Lower lobe of right lung (tissue), 2 donors: ENCODE measurements at regions not wholly inside any gene's neighbourhood (a gene's known extent, or its start where the extent isn't known, plus 50 kb on each side); places are given as distances from the start of the nearest gene placed in this dataset.

Source experiments
- ATAC-seq, 2 donors: fragments of 200-7000 bp; cut with Tn5 transposase; one replicate each; pipeline ENCODE4 v1.9.1; 2020 to 2022; ENCODE audit warnings: mild to moderate bottlenecking in 2 of 2, moderate library complexity in 2 of 2
- DNase-seq: peaks from one replicate; pipeline ENCODE4 v3.0.0-alpha.2; 2020
- H3K27ac ChIP-seq: fragments of 200-600 bp; one replicate; pipeline ENCODE4 v1.8.0; 2022
- H3K27me3 ChIP-seq: fragments of 200-600 bp; one replicate; pipeline ENCODE4 v1.8.0; 2022; ENCODE audit warnings: low read depth
- H3K36me3 ChIP-seq: fragments of 200-600 bp; one replicate; pipeline ENCODE4 v1.8.0; 2022; ENCODE audit warnings: mild to moderate bottlenecking
- H3K4me1 ChIP-seq: fragments of 200-600 bp; one replicate; pipeline ENCODE4 v1.8.0; 2022
- H3K4me3 ChIP-seq: fragments of 200-600 bp; one replicate; pipeline ENCODE4 v1.8.0; 2022; ENCODE audit warnings: mild to moderate bottlenecking
- H3K9me3 ChIP-seq: fragments of 200-600 bp; one replicate; pipeline ENCODE4 v1.8.0; 2022
- CTCF ChIP-seq: fragments of 200-600 bp; IDR thresholded peaks from one replicate; pipeline ENCODE4 v1.8.0; 2022; ENCODE audit warnings: antibody characterized with exemption, mild to moderate bottlenecking
- intact Hi-C: fragments of 100-400 bp; cut with DNase I; formaldehyde crosslinking; loops from one replicate; pipeline ENCODE4 v1.11.0; 2022
- donor health status: DM: no; HTN: yes; CAD: no; lungs with severe emphysema.

- Histone ChIP-seq H3K4me3 (no peak overlapping the region), H3K27ac (no peak overlapping the region), H3K9me3 (no peaks in the 10 kb centered on the region), H3K36me3 (no peaks in the 10 kb centered on the region), H3K4me1 (no peaks in the 10 kb centered on the region), H3K27me3 (no peaks in the 10 kb centered on the region)
- DNase-seq: no peak
- no peak for TF ChIP-seq CTCF
- peak; percentile 28 to 30 for ATAC-seq
- intact Hi-C loops: no loop called here
Observed at GRCh38 chr5:24363789-24364481, 280.8 kb downstream of the CDH10 start.

- TF ChIP-seq CTCF: no peak
- peak; percentile 18 to 45 for ATAC-seq
- Histone ChIP-seq H3K9me3 (no peaks in the 10 kb centered on the region), H3K4me3 (no peak overlapping the region), H3K4me1 (no peaks in the 10 kb centered on the region), H3K36me3 (no peaks in the 10 kb centered on the region), H3K27ac (no peak overlapping the region), H3K27me3 (no peaks in the 10 kb centered on the region)
- DNase-seq: no peak
- intact Hi-C loops: no loop called here
Observed at GRCh38 chr5:24364711-24365110, 280.1 kb downstream of the CDH10 start.

- intact Hi-C loops: no loop called here
- TF ChIP-seq CTCF: no peak
Observed at GRCh38 chr5:24365406-24365805, 279.4 kb downstream of the CDH10 start.

GRCh38 chr5:24367216-24367615 lies 277.6 kb downstream of the CDH10 start:
- H3K9me3 ChIP-seq: no peaks in the 10 kb centered on the region
- no peak overlapping the region for H3K27ac ChIP-seq
- H3K36me3 ChIP-seq: no peaks in the 10 kb centered on the region
- no peak for DNase-seq
- TF ChIP-seq CTCF: no peak
- H3K4me3 ChIP-seq: no peak overlapping the region
- intact Hi-C loops: no loop called here
- H3K4me1 ChIP-seq: no peaks in the 10 kb centered on the region
- no peak for ATAC-seq
- no peaks in the 10 kb centered on the region for H3K27me3 ChIP-seq

More at GRCh38 chr5:24365406-24365805, 279.4 kb downstream of the CDH10 start:
- DNase-seq (no peak), ATAC-seq (no peak)
- Histone ChIP-seq H3K36me3 (no peaks in the 10 kb centered on the region), H3K4me1 (no peaks in the 10 kb centered on the region), H3K27me3 (no peaks in the 10 kb centered on the region), H3K27ac (no peak overlapping the region), H3K9me3 (no peaks in the 10 kb centered on the region), H3K4me3 (no peak overlapping the region)

GRCh38 chr5:24368115-24368514 lies 276.7 kb downstream of the CDH10 start:
- Histone ChIP-seq H3K36me3 (no peaks in the 10 kb centered on the region), H3K4me1 (no peaks in the 10 kb centered on the region), H3K27ac (no peak overlapping the region), H3K27me3 (no peaks in the 10 kb centered on the region), H3K9me3 (no peaks in the 10 kb centered on the region), H3K4me3 (no peak overlapping the region)
- TF ChIP-seq CTCF: no peak
- ATAC-seq (no peak), DNase-seq (no peak)
- intact Hi-C loops: no loop called here
